LNCAP (cell line): ENCODE measurements at regions not wholly inside any gene's neighbourhood (a gene's known extent, or its start where the extent isn't known, plus 50 kb on each side); places are given as distances from the start of the nearest gene placed in this dataset.

ENCODE experiments used
- CTCF ChIP-seq: fragments of 450-650 bp; IDR thresholded peaks from 2 replicates; pipeline ENCODE4 v1.5.1; 2017; ENCODE audit warnings: mild to moderate bottlenecking

- TF ChIP-seq CTCF: no peak
Observed at GRCh38 chr1:239804266-239804665, 287.4 kb upstream of the FMN2 start.

GRCh38 chr1:239805042-239805441 is 286.6 kb upstream of the FMN2 start:
- no peak for TF ChIP-seq CTCF

DNA sequence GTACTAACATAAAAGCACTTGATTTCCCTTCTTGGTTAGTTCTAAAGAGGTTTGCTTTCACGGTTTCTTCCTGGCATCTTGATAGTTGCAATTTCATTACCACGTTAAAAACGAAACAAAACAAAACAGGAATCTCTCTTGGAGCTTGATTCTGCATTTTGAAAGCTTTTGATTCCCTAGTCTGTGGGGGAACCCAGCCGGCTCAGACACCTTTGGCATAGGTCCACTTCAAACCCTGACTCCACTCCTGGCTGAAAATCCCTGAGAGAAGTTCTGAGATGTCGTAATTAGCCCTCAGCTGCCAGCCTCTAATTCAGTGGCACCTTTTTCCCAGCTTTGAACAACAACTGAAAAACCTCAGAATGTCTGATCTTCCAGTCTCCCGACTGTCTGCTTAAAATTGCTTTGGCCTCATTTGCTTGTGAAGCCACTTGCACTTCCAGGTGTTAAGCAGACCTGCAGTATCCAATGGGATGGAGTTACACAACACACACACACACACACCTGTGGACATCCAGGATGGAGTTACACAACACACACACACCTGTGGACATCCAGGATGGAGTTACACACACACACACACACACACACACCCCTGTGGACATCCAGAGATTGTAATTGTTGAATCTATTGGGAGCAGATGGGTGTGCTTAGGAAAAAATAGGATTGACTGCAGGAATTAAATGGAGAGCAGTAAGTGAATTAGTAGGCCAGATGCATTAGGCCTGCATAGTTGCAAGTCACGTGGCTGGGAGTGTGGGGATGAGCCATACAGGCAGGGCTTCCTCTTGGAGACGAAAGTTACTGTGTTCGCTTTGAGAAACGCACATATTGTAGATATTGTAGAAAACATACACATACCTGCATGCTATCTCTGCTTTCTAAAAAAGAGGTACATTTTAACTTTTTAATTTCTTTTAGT is 285.6 kb upstream of the FMN2 start:
- TF ChIP-seq CTCF: no peak

GRCh38 chr1:239806897-239807296 is 284.8 kb upstream of the FMN2 start:
- TF ChIP-seq CTCF: no peak

DNA sequence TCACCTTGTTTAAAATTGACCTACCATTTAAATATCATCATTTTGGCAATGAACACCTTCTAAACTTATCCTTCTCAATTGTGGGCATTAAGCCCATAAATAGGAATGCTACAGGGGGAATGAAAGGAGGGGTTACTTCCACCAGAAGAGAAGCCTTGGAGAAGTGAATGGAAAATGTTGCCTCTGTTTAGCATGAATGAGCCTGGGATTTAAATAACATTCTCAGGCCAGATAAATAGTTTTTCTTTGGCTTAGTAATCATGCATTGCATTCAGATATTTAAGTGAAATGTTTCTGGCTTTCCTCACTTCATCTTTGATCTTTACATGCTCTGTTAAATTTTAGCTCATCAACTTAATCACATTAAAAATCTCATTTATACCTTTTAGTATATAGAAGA is 284.3 kb upstream of the FMN2 start:
- TF ChIP-seq CTCF: no peak

DNA sequence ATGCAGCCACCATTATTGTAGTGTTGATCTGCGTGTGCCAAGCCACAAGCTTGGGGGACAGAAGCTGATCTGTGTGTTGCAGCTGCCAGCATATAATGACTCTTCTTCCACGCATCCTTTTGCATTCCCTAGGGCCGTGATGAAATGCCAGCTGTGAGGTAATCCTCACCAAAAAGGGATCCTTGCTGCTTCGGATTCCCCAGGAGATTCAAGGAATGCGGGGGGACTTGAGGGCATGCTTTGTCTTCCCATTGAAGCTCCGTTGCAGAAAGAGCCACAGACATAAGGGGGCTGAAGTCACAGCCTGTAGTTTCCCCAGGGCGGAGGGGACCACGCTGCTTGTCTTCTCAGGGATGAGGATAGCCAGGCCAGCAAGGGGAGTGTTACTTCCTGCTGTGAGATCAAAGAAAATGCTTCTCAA is 281.6 kb upstream of the FMN2 start:
- no peak for TF ChIP-seq CTCF

- no peak for TF ChIP-seq CTCF
Observed at GRCh38 chr1:239811211-239811885, 280.3 kb upstream of the FMN2 start.
